DND-41 (cell line): ENCODE measurements at regions not wholly inside any gene's neighbourhood (a gene's known extent, or its start where the extent isn't known, plus 50 kb on each side); places are given as distances from the start of the nearest gene placed in this dataset.

Experiments
- ATAC-seq: fragments of 200-7000 bp; cut with Tn5 transposase; 3 replicates; pipeline ENCODE4 v1.9.1; 2021; ENCODE audit warnings: low read depth; ENCODE audit not compliant: insufficient read depth
- DNase-seq: peaks from one replicate; pipeline ENCODE4 v3.0.0-alpha.2; 2020
- H2AFZ ChIP-seq: 2 replicates; pipeline ENCODE4 v1.6.0; 2012; ENCODE audit warnings: low read depth, low read length
- H3K27ac ChIP-seq: 2 replicates; pipeline ENCODE4 v1.5.1; 2012; ENCODE audit warnings: low read length, inconsistent platforms
- H3K27me3 ChIP-seq: fragments of 200-600 bp; sonication (generic); 2 replicates; pipeline ENCODE4 v1.6.0; 2012; ENCODE audit warnings: low read length, mild to moderate bottlenecking, inconsistent platforms; ENCODE audit not compliant: insufficient read depth, poor library complexity
- H3K36me3 ChIP-seq: 2 replicates; pipeline ENCODE4 v1.5.1; 2012; ENCODE audit warnings: low read length, inconsistent platforms; ENCODE audit not compliant: insufficient read depth
- H3K4me1 ChIP-seq: 2 replicates; pipeline ENCODE4 v1.5.1; 2012; ENCODE audit warnings: mild to moderate bottlenecking, low read length; ENCODE audit not compliant: insufficient read depth
- H3K4me2 ChIP-seq: 2 replicates; pipeline ENCODE4 v1.6.0; 2012; ENCODE audit warnings: mild to moderate bottlenecking, moderate library complexity, low read length, inconsistent platforms; ENCODE audit not compliant: insufficient read depth
- H3K4me3 ChIP-seq, 2 experiments: fragments of 200-600 bp in 1 of 2; shearing (Covaris generic) in 1 of 2; 2 replicates each; pipeline ENCODE4 v1.5.1; 2012 to 2016; ENCODE audit warnings: inconsistent platforms in 2 of 2, low read length in 2 of 2, mild to moderate bottlenecking in 2 of 2, low read depth in 1 of 2, moderate library complexity in 1 of 2
- H3K79me2 ChIP-seq: 2 replicates; pipeline ENCODE4 v1.6.0; 2012; ENCODE audit warnings: low read length, inconsistent platforms; ENCODE audit not compliant: insufficient read depth
- H3K9ac ChIP-seq: 2 replicates; pipeline ENCODE4 v1.6.0; 2012; ENCODE audit warnings: low read depth, mild to moderate bottlenecking, inconsistent platforms, low read length, moderate library complexity
- H3K9me3 ChIP-seq: 2 replicates; pipeline ENCODE4 v1.5.1; 2012; ENCODE audit warnings: low read length, moderate library complexity, mild to moderate bottlenecking, inconsistent platforms; ENCODE audit not compliant: insufficient read depth, severe bottlenecking
- H4K20me1 ChIP-seq: 2 replicates; pipeline ENCODE4 v1.6.0; 2012; ENCODE audit warnings: low read length; ENCODE audit not compliant: insufficient read depth
- CTCF ChIP-seq: IDR thresholded peaks from 2 replicates; pipeline ENCODE4 v1.5.1; 2012; ENCODE audit warnings: borderline replicate concordance, low read length, moderate library complexity, mild to moderate bottlenecking; ENCODE audit not compliant: poor library complexity, severe bottlenecking; ENCODE audit errors: extremely low read depth
- EZH2 ChIP-seq: IDR thresholded peaks from 3 replicates; pipeline ENCODE4 v1.6.1; 2012; ENCODE audit warnings: borderline replicate concordance, low read depth, mild to moderate bottlenecking, moderate library complexity, low read length, inconsistent platforms; ENCODE audit not compliant: severe bottlenecking

- no peak overlapping the region for H3K4me3 ChIP-seq
- H3K9ac ChIP-seq: no peak overlapping the region
- no peaks in the 10 kb centered on the region for H3K27me3 ChIP-seq
- no peak overlapping the region for H3K27ac ChIP-seq
- TF ChIP-seq CTCF (no peak), EZH2 (no peak)
- H4K20me1 ChIP-seq: no peaks in the 10 kb centered on the region
- no peaks in the 10 kb centered on the region for H3K4me1 ChIP-seq
- no peak for ATAC-seq
- no peaks in the 10 kb centered on the region for H3K9me3 ChIP-seq
- no peak overlapping the region for H3K4me2 ChIP-seq
- no peaks in the 10 kb centered on the region for H3K36me3 ChIP-seq
- H3K79me2 ChIP-seq: no peaks in the 10 kb centered on the region
- no peak overlapping the region for H2AFZ ChIP-seq
- DNase-seq: no peak
Measured at GRCh38 chr6:141269684-141270083, 863.0 kb upstream of the GJE1 start.

DNA sequence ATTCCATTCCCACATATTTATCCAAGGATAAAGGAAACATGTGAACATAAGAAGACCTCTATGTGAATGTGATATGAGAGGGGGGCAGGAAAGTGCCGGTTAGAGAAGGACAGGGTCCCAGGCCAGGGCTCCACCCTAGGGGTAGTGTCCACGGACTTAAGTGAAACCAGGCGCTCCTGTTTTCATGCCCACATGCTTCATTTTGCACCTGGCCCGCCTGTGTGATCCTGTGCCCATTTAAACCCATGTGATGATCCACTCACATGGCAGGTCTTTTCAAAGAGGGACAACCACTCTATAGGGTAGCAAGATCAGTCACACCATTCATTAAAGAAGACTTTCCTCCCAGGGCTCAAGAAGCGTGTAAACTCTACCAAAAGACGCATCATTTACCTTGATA is 865.3 kb upstream of the GJE1 start:
- Histone ChIP-seq H2AFZ (no peak overlapping the region), H3K36me3 (no peaks in the 10 kb centered on the region), H4K20me1 (no peaks in the 10 kb centered on the region), H3K4me1 (no peaks in the 10 kb centered on the region), H3K9ac (no peak overlapping the region), H3K9me3 (no peaks in the 10 kb centered on the region), H3K79me2 (no peaks in the 10 kb centered on the region), H3K27ac (no peak overlapping the region), H3K4me2 (no peak overlapping the region), H3K27me3 (no peaks in the 10 kb centered on the region), H3K4me3 (no peak overlapping the region)
- ATAC-seq (no peak), DNase-seq (no peak)
- TF ChIP-seq EZH2 (no peak), CTCF (no peak)

GRCh38 chr6:141265756-141266623 is 866.7 kb upstream of the GJE1 start:
- Histone ChIP-seq H3K79me2 (no peaks in the 10 kb centered on the region), H3K9me3 (no peaks in the 10 kb centered on the region), H3K4me3 (no peak overlapping the region), H3K27ac (no peak overlapping the region), H3K36me3 (no peaks in the 10 kb centered on the region), H2AFZ (no peak overlapping the region), H4K20me1 (no peaks in the 10 kb centered on the region), H3K4me2 (no peak overlapping the region), H3K27me3 (no peaks in the 10 kb centered on the region), H3K9ac (no peak overlapping the region), H3K4me1 (no peaks in the 10 kb centered on the region)
- DNase-seq: no peak
- TF ChIP-seq CTCF: no peak
- TF ChIP-seq EZH2: no peak
- ATAC-seq: no peak
